ENCODE measurements at regions not wholly inside any gene's neighbourhood (a gene's known extent, or its start where the extent isn't known, plus 50 kb on each side); places are given as distances from the start of the nearest gene placed in this dataset.

DNA sequence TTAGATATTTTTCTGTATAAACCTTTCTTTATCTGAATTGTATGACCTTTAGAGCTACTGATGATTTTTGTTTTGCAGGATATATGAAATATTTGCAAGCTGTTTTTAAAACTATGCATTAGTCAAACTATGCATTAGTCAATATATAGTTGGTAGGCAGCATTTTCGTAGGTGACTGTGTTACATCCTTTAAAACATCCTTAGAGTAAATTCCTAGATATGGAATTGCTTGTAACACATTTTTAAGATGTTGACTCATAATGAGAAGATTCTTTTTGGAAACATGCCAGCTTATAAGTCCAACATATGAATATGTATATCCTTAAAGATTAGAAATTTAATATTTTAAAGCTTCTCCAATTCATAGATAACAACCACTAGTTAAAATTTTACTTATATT, 1768.5 kb downstream of the PCDH7 start:
- no peak for TF ChIP-seq PPARA (CRISPR knock-in tag; IDR thresholded peaks at IDR 0.05; ENCODE audit: borderline replicate concordance)
- no peak for TF ChIP-seq RARB (CRISPR knock-in tag; IDR thresholded peaks at IDR 0.05)
- TF ChIP-seq TOX (CRISPR knock-in tag; IDR thresholded peaks at IDR 0.05; ENCODE audit: borderline replicate concordance): no peak
- TF ChIP-seq, protein P1, sequence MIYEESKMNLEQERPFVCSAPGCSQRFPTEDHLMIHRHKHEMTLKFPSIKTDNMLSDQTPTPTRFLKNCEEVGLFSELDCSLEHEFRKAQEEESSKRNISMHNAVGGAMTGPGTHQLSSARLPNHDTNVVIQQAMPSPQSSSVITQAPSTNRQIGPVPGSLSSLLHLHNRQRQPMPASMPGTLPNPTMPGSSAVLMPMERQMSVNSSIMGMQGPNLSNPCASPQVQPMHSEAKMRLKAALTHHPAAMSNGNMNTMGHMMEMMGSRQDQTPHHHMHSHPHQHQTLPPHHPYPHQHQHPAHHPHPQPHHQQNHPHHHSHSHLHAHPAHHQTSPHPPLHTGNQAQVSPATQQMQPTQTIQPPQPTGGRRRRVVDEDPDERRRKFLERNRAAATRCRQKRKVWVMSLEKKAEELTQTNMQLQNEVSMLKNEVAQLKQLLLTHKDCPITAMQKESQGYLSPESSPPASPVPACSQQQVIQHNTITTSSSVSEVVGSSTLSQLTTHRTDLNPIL (CRISPR knock-in tag; IDR thresholded peaks at IDR 0.05; ENCODE audit: low read depth): no peak
- no peak for TF ChIP-seq ZFP3 (CRISPR knock-in tag; IDR thresholded peaks at IDR 0.05)
- no peak for TF ChIP-seq ZNF70 (CRISPR knock-in tag; IDR thresholded peaks at IDR 0.05)

Measured in SK-N-SH treated with all-trans-retinoic acid at 6 μM for 48 hours (cell line).